SK-N-SH (cell line): ENCODE measurements at regions not wholly inside any gene's neighbourhood (a gene's known extent, or its start where the extent isn't known, plus 50 kb on each side); places are given as distances from the start of the nearest gene placed in this dataset.

Experiments used
- CTCF ChIA-PET: fragments of 300-600, 350-600 bp; formaldehyde crosslinking; extraction: SDS; loops from one replicate; lab custom pipeline; 2021; lab: Yijun Ruan, JAX
- POLR2A ChIA-PET: fragments of 350-600 bp; sonication (Branson Sonifier 250); formaldehyde crosslinking; extraction: SDS; loops from one replicate; lab custom pipeline; 2020; ENCODE audit warnings: antibody characterized with exemption, inconsistent platforms; lab: Yijun Ruan, JAX
- DNase-seq: peaks from one replicate; pipeline ENCODE4 v3.0.0; 2012
- H2AFZ ChIP-seq: fragments of 200-600 bp; sonication (generic); 2 replicates; pipeline ENCODE4 v1.8.1; 2016; ENCODE audit warnings: antibody characterized with exemption, mild to moderate bottlenecking, low read depth
- H3F3A ChIP-seq: fragments of 200-600 bp; sonication (generic); replicated peaks from 2 replicates; pipeline ENCODE3; 2016; ENCODE audit warnings: antibody characterized with exemption, mild to moderate bottlenecking; ENCODE audit not compliant: insufficient read depth
- H3K27ac ChIP-seq, 2 experiments: fragments of 200-500 bp in 1 of 2; fragments of 200-600 bp in 1 of 2; sonication (Bioruptor generic) in 1 of 2; sonication (generic), shearing (Covaris generic) in 1 of 2; 2 replicates each; pipeline versions ENCODE4 v1.5.1 to v1.6.1; 2014 to 2016; ENCODE audit warnings: low read depth in 2 of 2, inconsistent platforms in 1 of 2, low read length in 1 of 2, mild to moderate bottlenecking in 1 of 2, mixed read lengths in 1 of 2
- H3K27me3 ChIP-seq: fragments of 200-600 bp; sonication (generic), shearing (Covaris generic); 2 replicates; pipeline ENCODE4 v1.6.1; 2016; ENCODE audit warnings: mixed run types; ENCODE audit not compliant: insufficient read depth
- H3K36me3 ChIP-seq, 2 experiments: fragments of 200-500 bp in 1 of 2; fragments of 200-600 bp in 1 of 2; sonication (Bioruptor generic) in 1 of 2; sonication (generic) in 1 of 2; replicated peaks in 1 of 2; 2 replicates each; pipeline versions ENCODE3 to v1.5.1; 2014 to 2016; ENCODE audit warnings: low read length in 1 of 2, mild to moderate bottlenecking in 1 of 2; ENCODE audit not compliant: insufficient read depth in 2 of 2, control insufficient read depth in 1 of 2
- H3K4me1 ChIP-seq, 2 experiments: fragments of 200-500 bp in 1 of 2; fragments of 200-600 bp in 1 of 2; sonication (Bioruptor generic) in 1 of 2; sonication (generic), shearing (Covaris generic) in 1 of 2; 2 replicates each; pipeline versions ENCODE4 v1.5.1 to v1.6.1; 2014 to 2016; ENCODE audit warnings: low read depth in 1 of 2, low read length in 1 of 2, mixed run types in 1 of 2; ENCODE audit not compliant: insufficient read depth in 2 of 2, control insufficient read depth in 1 of 2
- H3K4me2 ChIP-seq: fragments of 200-600 bp; sonication (generic), shearing (Covaris generic); 2 replicates; pipeline ENCODE4 v1.6.1; 2017; ENCODE audit warnings: mixed run types
- H3K4me3 ChIP-seq, 2 experiments: fragments of 200-500 bp in 1 of 2; fragments of 200-600 bp in 1 of 2; sonication (Bioruptor generic) in 1 of 2; sonication (generic), shearing (Covaris generic) in 1 of 2; 2 replicates each; pipeline versions ENCODE4 v1.5.1 to v1.8.1; 2014 to 2016; ENCODE audit warnings: low read depth in 2 of 2, inconsistent platforms in 1 of 2, low read length in 1 of 2, mild to moderate bottlenecking in 1 of 2, mixed read lengths in 1 of 2, moderate library complexity in 1 of 2
- H3K79me2 ChIP-seq: fragments of 200-600 bp; sonication (generic); 2 replicates; pipeline ENCODE4 v1.8.1; 2017; ENCODE audit warnings: mild to moderate bottlenecking; ENCODE audit not compliant: insufficient read depth
- H3K9ac ChIP-seq: fragments of 200-600 bp; sonication (generic); 2 replicates; pipeline ENCODE4 v1.6.1; 2017; ENCODE audit warnings: mixed run types
- H3K9me2 ChIP-seq: fragments of 200-600 bp; sonication (generic); 2 replicates; pipeline ENCODE4 v1.6.1; 2017; ENCODE audit warnings: mixed run types
- H3K9me3 ChIP-seq: fragments of 200-600 bp; sonication (generic); 2 replicates; pipeline ENCODE4 v1.6.1; 2017; ENCODE audit warnings: mixed run types, mild to moderate bottlenecking, moderate library complexity
- H4K20me1 ChIP-seq: fragments of 200-600 bp; sonication (generic); 2 replicates; pipeline ENCODE4 v1.6.1; 2017; ENCODE audit warnings: mild to moderate bottlenecking, mixed run types; ENCODE audit not compliant: insufficient read depth
- CHD2 ChIP-seq: fragments of 150-350 bp; IDR thresholded peaks from 2 replicates; pipeline ENCODE4 v1.6.1; 2018; ENCODE audit warnings: low read length; ENCODE audit not compliant: partially characterized antibody
- ELF1 ChIP-seq: IDR thresholded peaks from 2 replicates; pipeline ENCODE4 v1.4.0; 2012
- EP300 ChIP-seq, 2 experiments: IDR thresholded peaks; 2 replicates each; pipeline versions ENCODE4 v1.4.0 to v1.6.1; 2012; ENCODE audit warnings: borderline replicate concordance in 1 of 2, low read depth in 1 of 2, low read length in 1 of 2
- EZH2phosphoT487 ChIP-seq: fragments of 200-600 bp; sonication (generic); IDR thresholded peaks from 2 replicates; pipeline ENCODE4 v1.6.1; 2017; ENCODE audit warnings: low read depth, mixed run types, mild to moderate bottlenecking, antibody characterized with exemption, moderate library complexity, borderline replicate concordance
- FOSL2 ChIP-seq: IDR thresholded peaks from 2 replicates; pipeline ENCODE4 v1.4.0; 2012; ENCODE audit warnings: low read depth, mild to moderate bottlenecking, moderate library complexity, borderline replicate concordance
- FOXJ3 ChIP-seq: sonication (generic); formaldehyde crosslinking; IDR thresholded peaks from 2 replicates; pipeline ENCODE4 v1.5.1; 2020; ENCODE audit warnings: mild to moderate bottlenecking, missing genetic modification reagents
- FOXM1 ChIP-seq: IDR thresholded peaks from 2 replicates; pipeline ENCODE4 v1.4.0; 2012; ENCODE audit warnings: low read depth, mild to moderate bottlenecking
- GABPA ChIP-seq: IDR thresholded peaks from 2 replicates; pipeline ENCODE4 v1.4.0; 2012; ENCODE audit warnings: low read depth, mild to moderate bottlenecking
- GATA2 ChIP-seq: sonication (generic); formaldehyde crosslinking; IDR thresholded peaks from 2 replicates; pipeline ENCODE4 v1.5.0; 2020; ENCODE audit warnings: mild to moderate bottlenecking, missing genetic modification reagents
- JUND ChIP-seq: IDR thresholded peaks from 2 replicates; pipeline ENCODE4 v1.4.0; 2012
- MEF2A ChIP-seq: IDR thresholded peaks from 2 replicates; pipeline ENCODE4 v1.4.0; 2012; ENCODE audit warnings: low read depth, borderline replicate concordance
- NFIC ChIP-seq: IDR thresholded peaks from 2 replicates; pipeline ENCODE4 v1.4.0; 2012; ENCODE audit warnings: borderline replicate concordance
- NRF1 ChIP-seq: IDR thresholded peaks from 2 replicates; pipeline ENCODE4 v1.6.1; 2012; ENCODE audit warnings: low read depth, mild to moderate bottlenecking, low read length
- POLR2AphosphoS5 ChIP-seq: IDR thresholded peaks from 2 replicates; pipeline ENCODE4 v1.6.1; 2012; ENCODE audit warnings: low read depth, low read length
- RCOR1 ChIP-seq: fragments of 150-350 bp; IDR thresholded peaks from 2 replicates; pipeline ENCODE4 v1.6.1; 2017; ENCODE audit warnings: antibody characterized with exemption, low read length
- RFX5 ChIP-seq: IDR thresholded peaks from 2 replicates; pipeline ENCODE4 v1.6.1; 2012; ENCODE audit warnings: mild to moderate bottlenecking, improper control_type of control experiment, low read length
- SIN3A ChIP-seq: IDR thresholded peaks from 2 replicates; pipeline ENCODE4 v1.6.1; 2012; ENCODE audit warnings: low read depth, mild to moderate bottlenecking, low read length, moderate library complexity, borderline replicate concordance
- TCF12 ChIP-seq: IDR thresholded peaks from 2 replicates; pipeline ENCODE4 v1.4.0; 2012
- TEAD4 ChIP-seq: IDR thresholded peaks from 2 replicates; pipeline ENCODE4 v1.4.0; 2012; ENCODE audit warnings: mild to moderate bottlenecking, borderline replicate concordance; ENCODE audit not compliant: insufficient read depth
- WGBS: methylation state at CpG from one replicate; pipeline ENCODE4 v1.1.6; 2017; ENCODE audit warnings: low lambda C conversion rate; 5-methylcytosine and 5-hydroxymethylcytosine counted together
- TF ChIP-seq, protein P1 (sequence below): fragments of 200-600 bp; sonication (generic); IDR thresholded peaks from 2 replicates; pipeline ENCODE4 v1.6.1; 2017; ENCODE audit warnings: antibody characterized with exemption, mild to moderate bottlenecking, moderate library complexity
- TF ChIP-seq, protein P2 (sequence below): IDR thresholded peaks from 2 replicates; pipeline ENCODE4 v1.4.0; 2012; ENCODE audit warnings: low read depth
- TF ChIP-seq, protein P3 (sequence below): IDR thresholded peaks from 2 replicates; pipeline ENCODE4 v1.4.0; 2012; ENCODE audit warnings: low read depth, borderline replicate concordance
- TF ChIP-seq, protein P4 (sequence below): IDR thresholded peaks from 2 replicates; pipeline ENCODE4 v1.4.0; 2012; ENCODE audit warnings: low read depth, borderline replicate concordance
- TF ChIP-seq, protein P5 (sequence below): fragments of 150-350 bp; IDR thresholded peaks from 2 replicates; pipeline ENCODE4 v1.6.1; 2016; ENCODE audit warnings: mild to moderate bottlenecking, low read depth, low read length

DNA sequence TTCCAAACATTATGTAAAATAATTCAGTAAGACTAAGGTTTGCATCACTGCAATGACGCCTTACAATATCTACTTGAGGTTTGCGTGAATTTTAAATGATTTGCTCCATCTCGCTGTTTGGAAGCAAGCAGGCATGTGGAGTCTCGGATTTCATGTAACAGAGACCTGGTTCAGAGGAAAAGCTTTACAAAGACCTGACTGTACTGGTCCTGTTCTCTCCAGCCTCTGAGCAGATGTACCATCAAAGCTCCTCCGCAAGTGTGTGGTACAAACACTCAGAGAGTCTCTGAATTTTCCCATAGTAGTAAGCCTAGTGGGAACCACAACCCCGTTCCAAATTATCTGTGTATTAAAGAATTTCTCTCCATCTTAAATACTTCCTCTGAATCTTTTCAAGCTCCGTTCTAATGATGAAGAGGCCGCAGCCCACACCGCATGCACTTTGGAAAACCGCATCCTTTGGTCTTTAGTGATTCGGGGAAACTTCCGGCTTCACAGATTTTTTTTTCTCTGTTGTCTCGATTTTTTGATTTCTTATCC, 728.1 kb upstream of the SOX11 start:
- 60% methylated on average over 13 of the region's 13 CpGs for WGBS
- TF ChIP-seq RCOR1: no peak
- TF ChIP-seq CHD2: no peak
- TF ChIP-seq EP300 (IDR thresholded peaks at IDR 0.05; ENCODE audit: borderline replicate concordance in 1 of 2, low read depth in 1 of 2, low read length in 1 of 2): no peak
- TF ChIP-seq EZH2phosphoT487: no peak
- no peak for TF ChIP-seq SIN3A
- Histone ChIP-seq H3F3A (no peaks in the 10 kb centered on the region), H3K4me1 (no peaks in the 10 kb centered on the region; a peak in 2 of 4 replicates), H3K4me2 (no peak overlapping the region), H3K9me2 (no peaks in the 10 kb centered on the region), H3K27me3 (no peaks in the 10 kb centered on the region), H4K20me1 (no peaks in the 10 kb centered on the region), H2AFZ (no peak overlapping the region), H3K9ac (no peak overlapping the region), H3K9me3 (peaks cover 8% of the 10 kb centered on the region; the same call in 1 of the 2 replicates), H3K4me3 (no peak overlapping the region), H3K27ac (no peak overlapping the region), H3K36me3 (no peaks in the 10 kb centered on the region), H3K79me2 (no peaks in the 10 kb centered on the region)
- ChIA-PET CTCF (interaction anchor here (0.7 kb wide), 2 partner anchors 22 to 350 kb away, joined by 3 to 4 read pairs; no protein-coding TSS in a partner anchor), POLR2A (no interaction called here)
- DNase-seq: no peak

DNA sequence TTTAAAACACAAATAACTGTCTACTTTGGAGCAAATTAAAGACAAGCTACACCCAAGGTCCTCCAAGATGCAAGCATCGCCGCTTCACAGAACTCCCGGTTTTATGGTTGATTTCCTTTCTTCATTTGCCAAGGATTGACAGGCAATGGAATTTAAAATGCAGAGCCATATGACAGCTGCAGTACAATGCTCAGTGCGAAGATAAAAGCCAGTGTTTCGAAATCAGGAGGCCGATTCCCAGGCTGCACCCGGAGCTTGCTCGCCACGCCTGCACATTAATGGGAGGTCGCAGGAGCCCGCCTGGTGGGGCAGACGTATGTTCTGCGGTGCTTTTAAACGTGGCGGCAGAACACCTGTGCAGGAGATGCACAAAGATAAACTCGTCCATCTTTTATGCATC, 727.6 kb upstream of the SOX11 start:
- POLR2A ChIA-PET: no interaction called here
- Histone ChIP-seq H3K36me3 (no peaks in the 10 kb centered on the region), H3K4me2 (no peak overlapping the region), H3K27me3 (no peaks in the 10 kb centered on the region), H3F3A (no peaks in the 10 kb centered on the region), H3K79me2 (no peaks in the 10 kb centered on the region), H2AFZ (no peak overlapping the region), H3K9ac (no peak overlapping the region), H3K9me3 (peaks cover 8% of the 10 kb centered on the region; the same call in 1 of the 2 replicates), H4K20me1 (no peaks in the 10 kb centered on the region), H3K27ac (no peak overlapping the region), H3K4me3 (no peak overlapping the region), H3K4me1 (no peaks in the 10 kb centered on the region; a peak in 2 of 4 replicates), H3K9me2 (no peaks in the 10 kb centered on the region)
- CTCF ChIA-PET: interaction anchor here (0.6 to 0.7 kb wide), 2 partner anchors 16 to 21 kb away, joined by 3 to 4 read pairs; no protein-coding TSS in a partner anchor
- 60% methylated on average over 16 of the region's 16 CpGs for WGBS
- TF ChIP-seq GATA2: no peak
- no peak for TF ChIP-seq FOXJ3
- TF ChIP-seq GABPA: no peak
- TF ChIP-seq NFIC: no peak
- TF ChIP-seq FOXM1: no peak
- TF ChIP-seq, protein P1, sequence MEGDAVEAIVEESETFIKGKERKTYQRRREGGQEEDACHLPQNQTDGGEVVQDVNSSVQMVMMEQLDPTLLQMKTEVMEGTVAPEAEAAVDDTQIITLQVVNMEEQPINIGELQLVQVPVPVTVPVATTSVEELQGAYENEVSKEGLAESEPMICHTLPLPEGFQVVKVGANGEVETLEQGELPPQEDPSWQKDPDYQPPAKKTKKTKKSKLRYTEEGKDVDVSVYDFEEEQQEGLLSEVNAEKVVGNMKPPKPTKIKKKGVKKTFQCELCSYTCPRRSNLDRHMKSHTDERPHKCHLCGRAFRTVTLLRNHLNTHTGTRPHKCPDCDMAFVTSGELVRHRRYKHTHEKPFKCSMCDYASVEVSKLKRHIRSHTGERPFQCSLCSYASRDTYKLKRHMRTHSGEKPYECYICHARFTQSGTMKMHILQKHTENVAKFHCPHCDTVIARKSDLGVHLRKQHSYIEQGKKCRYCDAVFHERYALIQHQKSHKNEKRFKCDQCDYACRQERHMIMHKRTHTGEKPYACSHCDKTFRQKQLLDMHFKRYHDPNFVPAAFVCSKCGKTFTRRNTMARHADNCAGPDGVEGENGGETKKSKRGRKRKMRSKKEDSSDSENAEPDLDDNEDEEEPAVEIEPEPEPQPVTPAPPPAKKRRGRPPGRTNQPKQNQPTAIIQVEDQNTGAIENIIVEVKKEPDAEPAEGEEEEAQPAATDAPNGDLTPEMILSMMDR: no peak
- TF ChIP-seq JUND: no peak
- TF ChIP-seq ELF1: no peak
- TF ChIP-seq, protein P2, sequence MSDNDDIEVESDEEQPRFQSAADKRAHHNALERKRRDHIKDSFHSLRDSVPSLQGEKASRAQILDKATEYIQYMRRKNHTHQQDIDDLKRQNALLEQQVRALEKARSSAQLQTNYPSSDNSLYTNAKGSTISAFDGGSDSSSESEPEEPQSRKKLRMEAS: no peak
- TF ChIP-seq, protein P3, sequence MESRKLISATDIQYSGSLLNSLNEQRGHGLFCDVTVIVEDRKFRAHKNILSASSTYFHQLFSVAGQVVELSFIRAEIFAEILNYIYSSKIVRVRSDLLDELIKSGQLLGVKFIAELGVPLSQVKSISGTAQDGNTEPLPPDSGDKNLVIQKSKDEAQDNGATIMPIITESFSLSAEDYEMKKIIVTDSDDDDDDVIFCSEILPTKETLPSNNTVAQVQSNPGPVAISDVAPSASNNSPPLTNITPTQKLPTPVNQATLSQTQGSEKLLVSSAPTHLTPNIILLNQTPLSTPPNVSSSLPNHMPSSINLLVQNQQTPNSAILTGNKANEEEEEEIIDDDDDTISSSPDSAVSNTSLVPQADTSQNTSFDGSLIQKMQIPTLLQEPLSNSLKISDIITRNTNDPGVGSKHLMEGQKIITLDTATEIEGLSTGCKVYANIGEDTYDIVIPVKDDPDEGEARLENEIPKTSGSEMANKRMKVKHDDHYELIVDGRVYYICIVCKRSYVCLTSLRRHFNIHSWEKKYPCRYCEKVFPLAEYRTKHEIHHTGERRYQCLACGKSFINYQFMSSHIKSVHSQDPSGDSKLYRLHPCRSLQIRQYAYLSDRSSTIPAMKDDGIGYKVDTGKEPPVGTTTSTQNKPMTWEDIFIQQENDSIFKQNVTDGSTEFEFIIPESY: no peak
- no peak for TF ChIP-seq NRF1
- TF ChIP-seq EZH2phosphoT487: no peak
- TF ChIP-seq, protein P4, sequence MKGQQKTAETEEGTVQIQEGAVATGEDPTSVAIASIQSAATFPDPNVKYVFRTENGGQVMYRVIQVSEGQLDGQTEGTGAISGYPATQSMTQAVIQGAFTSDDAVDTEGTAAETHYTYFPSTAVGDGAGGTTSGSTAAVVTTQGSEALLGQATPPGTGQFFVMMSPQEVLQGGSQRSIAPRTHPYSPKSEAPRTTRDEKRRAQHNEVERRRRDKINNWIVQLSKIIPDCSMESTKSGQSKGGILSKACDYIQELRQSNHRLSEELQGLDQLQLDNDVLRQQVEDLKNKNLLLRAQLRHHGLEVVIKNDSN: no peak
- TF ChIP-seq TEAD4: no peak
- no peak for TF ChIP-seq POLR2AphosphoS5
- TF ChIP-seq, protein P5, sequence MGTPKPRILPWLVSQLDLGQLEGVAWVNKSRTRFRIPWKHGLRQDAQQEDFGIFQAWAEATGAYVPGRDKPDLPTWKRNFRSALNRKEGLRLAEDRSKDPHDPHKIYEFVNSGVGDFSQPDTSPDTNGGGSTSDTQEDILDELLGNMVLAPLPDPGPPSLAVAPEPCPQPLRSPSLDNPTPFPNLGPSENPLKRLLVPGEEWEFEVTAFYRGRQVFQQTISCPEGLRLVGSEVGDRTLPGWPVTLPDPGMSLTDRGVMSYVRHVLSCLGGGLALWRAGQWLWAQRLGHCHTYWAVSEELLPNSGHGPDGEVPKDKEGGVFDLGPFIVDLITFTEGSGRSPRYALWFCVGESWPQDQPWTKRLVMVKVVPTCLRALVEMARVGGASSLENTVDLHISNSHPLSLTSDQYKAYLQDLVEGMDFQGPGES: no peak
- TF ChIP-seq RFX5: no peak
- no peak for TF ChIP-seq FOSL2
- no peak for TF ChIP-seq TCF12
- TF ChIP-seq MEF2A: no peak
- DNase-seq: no peak
